Heart left ventricle (tissue), 16 donors: ENCODE measurements at regions not wholly inside any gene's neighbourhood (a gene's known extent, or its start where the extent isn't known, plus 50 kb on each side); places are given as distances from the start of the nearest gene placed in this dataset.

ENCODE experiments used
- ATAC-seq, 4 donors: fragments of 200-7000 bp; cut with Tn5 transposase; one replicate each; pipeline ENCODE4 v1.9.1; 2020 to 2022; ENCODE audit warnings: moderate library complexity in 4 of 4, mild to moderate bottlenecking in 3 of 4, moderate number of reproducible peaks in 1 of 4
- DNase-seq, 5 donors: peaks; one replicate each; pipeline ENCODE4 v3.0.0-alpha.2; 2020
- H3K27ac ChIP-seq, 12 donors: fragments of 200-600 bp; sonication (generic) in 4 of 12; one replicate each; pipeline versions ENCODE4 v1.5.0 to v1.8.0; 2016 to 2022; ENCODE audit warnings: mild to moderate bottlenecking in 2 of 12
- H3K27me3 ChIP-seq, 9 donors: fragments of 200-600 bp; sonication (generic) in 2 of 9; one replicate each; pipeline versions ENCODE4 v1.5.1 to v1.8.0; 2016 to 2022; ENCODE audit warnings: mild to moderate bottlenecking in 3 of 9
- H3K36me3 ChIP-seq, 9 donors: fragments of 200-600 bp; sonication (generic) in 2 of 9; one replicate each; pipeline versions ENCODE4 v1.5.0 to v1.8.0; 2018 to 2022; ENCODE audit warnings: mild to moderate bottlenecking in 2 of 9
- H3K4me1 ChIP-seq, 12 donors: fragments of 200-600 bp; sonication (generic) in 4 of 12; one replicate each; pipeline versions ENCODE4 v1.5.0 to v1.8.0; 2016 to 2022; ENCODE audit warnings: mild to moderate bottlenecking in 3 of 12
- H3K4me3 ChIP-seq, 12 donors: fragments of 200-600 bp; sonication (generic) in 4 of 12; one replicate each; pipeline versions ENCODE4 v1.5.0 to v1.8.0; 2017 to 2022; ENCODE audit warnings: mild to moderate bottlenecking in 9 of 12, moderate library complexity in 4 of 12
- H3K9me3 ChIP-seq, 12 donors: fragments of 200-600 bp; sonication (generic) in 4 of 12; one replicate each; pipeline versions ENCODE4 v1.5.0 to v1.8.0; 2016 to 2022; ENCODE audit warnings: mild to moderate bottlenecking in 1 of 12
- CTCF ChIP-seq, 12 donors: fragments of 200-600 bp; sonication (generic) in 4 of 12; IDR thresholded peaks; one replicate each; pipeline versions ENCODE4 v1.5.0 to v1.8.0; 2018 to 2022; ENCODE audit warnings: antibody characterized with exemption in 12 of 12, mild to moderate bottlenecking in 5 of 12
- POLR2A ChIP-seq, 2 donors: fragments of 450-650 bp; IDR thresholded peaks; one replicate each; pipeline ENCODE4 v1.6.1; 2017; ENCODE audit warnings: antibody characterized with exemption in 2 of 2, mild to moderate bottlenecking in 2 of 2, moderate library complexity in 2 of 2
- WGBS, 4 donors: extraction: QIAGEN DNeasy Blood & Tissue Kit in 2 of 4; methylation state at CpG; one replicate each; pipeline versions ENCODE4 v1.1.5 to v1.1.7; 2013 to 2018; 5-methylcytosine and 5-hydroxymethylcytosine counted together
- intact Hi-C, 10 donors: fragments of 100-400 bp; cut with DNase I; formaldehyde crosslinking; loops; one replicate each; pipeline versions ENCODE4 v1.11.1 to v1.14.2; 2022
- donor health status: ischemic (EF 13 %, LVEDD 7.1; RV severe dilation, severe dysfunction).
- donor health status: healthy with polysubstance abuse.
- donor health status: DM: no; HTN: yes; CAD: no.
- donor health status: DM: no; HTN: no; CAD: no.
- donor health status: ischemic (EF 25% LVEDD 6.9; RV normal size, moderate dysfunction).
- donor health status: ischemic (EF 25% LVEDD 5.7; RV mildly dilated, moderate dysfunction).
- donor health status: healthy.
- donor health status: DM: yes; HTN: yes; CAD: no.
- donor health status: ischemic (EF 35%, LVEDD 5.7; RV mildly dilated, moderate dysfunction).
- donor health status: nonischemic (EF 11% LVEDD 7.7; RV severe dilation, severe dysfunction).
- donor health status: DM: yes; HTN: yes; CAD: no.
- donor health status: PGD.
- donor health status: ischemic (EF 29% LVEDD 5.4; RV normal size, mild dysfunction).
- donor health status: nonischemic (EF 23%, LVEDD 6.1; RV moderate dilation, normal function).

DNA sequence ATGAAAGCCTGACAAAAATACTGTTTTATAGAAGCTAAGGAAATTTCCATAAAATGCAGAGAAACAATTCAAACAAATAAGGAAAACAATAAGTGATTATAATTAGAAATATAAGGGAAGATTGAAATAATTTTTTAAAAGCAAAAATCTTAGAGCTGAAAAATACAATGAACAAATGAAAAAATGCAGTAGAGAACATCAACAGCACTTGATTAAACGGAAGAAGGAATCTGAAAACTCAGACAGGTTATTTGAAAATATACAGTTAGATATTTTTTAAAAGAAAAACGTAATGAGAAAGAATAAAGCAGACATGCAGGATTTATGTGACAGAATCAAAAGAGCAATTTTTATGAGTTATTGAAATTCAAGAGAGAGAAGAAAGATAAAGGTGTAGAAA, 279.1 kb upstream of the MAGI2 start:
- Histone ChIP-seq H3K27me3 (no peaks in the 10 kb centered on the region), H3K4me1 (no peaks in the 10 kb centered on the region), H3K9me3 (peaks cover 0 to 46% (median 19%) of the 10 kb centered on the region in 12 donors), H3K27ac (no peak overlapping the region), H3K36me3 (no peaks in the 10 kb centered on the region), H3K4me3 (no peak overlapping the region)
- ATAC-seq = no peak
- WGBS, 4 donors = 75 to 80% (median 76%) methylated on average over 2 of the region's 2 CpGs
- DNase-seq = no peak
- TF ChIP-seq POLR2A (IDR thresholded peaks at IDR 0.05) = no peak
- TF ChIP-seq CTCF (IDR thresholded peaks at IDR 0.05) = no peak
- intact Hi-C loops = loop anchor here in 1 of 10 donors (10.0 kb wide), 1 partner anchor 438 kb away; no protein-coding TSS in a partner anchor

GRCh38 chr7:79730971-79731370, 277.5 kb upstream of the MAGI2 start:
- no peaks in the 10 kb centered on the region for H3K27me3 ChIP-seq
- H3K27ac ChIP-seq = no peak overlapping the region
- H3K4me1 ChIP-seq = no peaks in the 10 kb centered on the region
- 84 to 91% (median 89%) methylated on average over 4 of the region's 4 CpGs for WGBS, 4 donors
- ATAC-seq = no peak
- no peak overlapping the region for H3K4me3 ChIP-seq
- no peaks in the 10 kb centered on the region for H3K36me3 ChIP-seq
- peaks cover 0 to 46% (median 19%) of the 10 kb centered on the region in 12 donors for H3K9me3 ChIP-seq
- DNase-seq = no peak
- intact Hi-C loops = loop anchor here in 1 of 10 donors (10.0 kb wide), 1 partner anchor 436 kb away; no protein-coding TSS in a partner anchor
- TF ChIP-seq POLR2A (IDR thresholded peaks at IDR 0.05) (no peak), CTCF (IDR thresholded peaks at IDR 0.05) (no peak)

GRCh38 chr7:79723833-79724618, 270.6 kb upstream of the MAGI2 start:
- Histone ChIP-seq H3K4me1 (no peaks in the 10 kb centered on the region), H3K36me3 (no peaks in the 10 kb centered on the region), H3K27me3 (no peaks in the 10 kb centered on the region), H3K27ac (no peak overlapping the region), H3K9me3 (no peaks in the 10 kb centered on the region), H3K4me3 (no peak overlapping the region)
- ATAC-seq (no peak), DNase-seq (no peak)
- 57 to 74% (median 64%) methylated on average over 6 of the region's 6 CpGs for WGBS, 4 donors
- no peak for TF ChIP-seq POLR2A (IDR thresholded peaks at IDR 0.05)
- no peak for TF ChIP-seq CTCF (IDR thresholded peaks at IDR 0.05)
- intact Hi-C loops = loop anchor here in 1 of 10 donors (5.0 kb wide), 1 partner anchor 52 kb away; no protein-coding TSS in a partner anchor

DNA sequence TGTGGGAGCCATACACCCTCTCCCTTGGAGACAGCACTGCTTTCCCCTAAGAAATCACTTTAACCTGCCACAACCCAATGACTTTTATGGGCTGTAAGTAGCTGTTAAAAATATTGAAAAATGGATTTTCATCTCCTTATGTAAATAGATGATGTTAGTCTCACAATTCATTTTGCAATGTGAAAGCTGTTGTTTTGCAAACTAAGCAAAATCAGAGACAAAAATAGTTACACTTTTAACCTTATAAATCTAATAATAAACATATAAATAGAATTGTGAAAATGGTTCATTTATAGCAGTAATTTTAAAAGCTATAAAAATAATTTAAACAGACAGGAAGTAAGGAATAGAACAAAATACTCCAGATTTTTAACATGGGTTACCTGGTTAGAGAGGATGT, 268.8 kb upstream of the MAGI2 start:
- Histone ChIP-seq H3K4me3 (no peak overlapping the region), H3K4me1 (no peaks in the 10 kb centered on the region), H3K27ac (no peak overlapping the region), H3K9me3 (no peaks in the 10 kb centered on the region), H3K36me3 (no peaks in the 10 kb centered on the region), H3K27me3 (no peaks in the 10 kb centered on the region)
- TF ChIP-seq CTCF (IDR thresholded peaks at IDR 0.05) (no peak), POLR2A (IDR thresholded peaks at IDR 0.05) (no peak)
- ATAC-seq (no peak), DNase-seq (no peak)
- intact Hi-C loops = loop anchor here in 1 of 10 donors (5.0 kb wide), 1 partner anchor 50 kb away; no protein-coding TSS in a partner anchor
